Mesendoderm (in vitro differentiated cells): ENCODE measurements at regions not wholly inside any gene's neighbourhood (a gene's known extent, or its start where the extent isn't known, plus 50 kb on each side); places are given as distances from the start of the nearest gene placed in this dataset.

Experiments used
- DNase-seq: peaks from one replicate; pipeline ENCODE4 v3.0.0; 2013
- H2AK5ac ChIP-seq: 2 replicates; pipeline ENCODE4 v1.6.1; 2013; ENCODE audit warnings: low read length, inconsistent platforms
- H2BK120ac ChIP-seq: 2 replicates; pipeline ENCODE4 v1.6.1; 2013; ENCODE audit warnings: low read depth, mild to moderate bottlenecking, low read length, moderate library complexity, mixed read lengths
- H2BK15ac ChIP-seq: replicated peaks from 2 replicates; pipeline ENCODE4 v1.6.1; 2013; ENCODE audit warnings: low read depth, mild to moderate bottlenecking, moderate library complexity
- H2BK5ac ChIP-seq: 2 replicates; pipeline ENCODE4 v1.6.1; 2013; ENCODE audit warnings: low read length, inconsistent platforms
- H3K18ac ChIP-seq: 2 replicates; pipeline ENCODE4 v1.6.1; 2013; ENCODE audit warnings: mild to moderate bottlenecking, low read length, mixed read lengths
- H3K23ac ChIP-seq: one replicate; pipeline ENCODE4 v1.6.1; 2013; ENCODE audit warnings: low read length
- H3K27ac ChIP-seq: 2 replicates; pipeline ENCODE4 v1.5.1; 2013; ENCODE audit warnings: low read depth, mild to moderate bottlenecking, inconsistent platforms, low read length, moderate library complexity
- H3K27me3 ChIP-seq: 2 replicates; pipeline ENCODE4 v1.6.1; 2013; ENCODE audit warnings: low read length, control low read depth, mild to moderate bottlenecking, inconsistent platforms; ENCODE audit not compliant: insufficient read depth, poor library complexity
- H3K36me3 ChIP-seq: 2 replicates; pipeline ENCODE4 v1.6.1; 2013; ENCODE audit warnings: low read length, inconsistent platforms; ENCODE audit not compliant: control insufficient read depth, insufficient read depth
- H3K4ac ChIP-seq: one replicate; pipeline ENCODE4 v1.6.1; 2013; ENCODE audit warnings: low read depth, mild to moderate bottlenecking, low read length, moderate library complexity
- H3K4me1 ChIP-seq: 2 replicates; pipeline ENCODE4 v1.6.1; 2013; ENCODE audit warnings: low read depth, low read length, inconsistent platforms; ENCODE audit not compliant: control insufficient read depth
- H3K4me2 ChIP-seq: 2 replicates; pipeline ENCODE4 v1.6.1; 2013; ENCODE audit warnings: low read length
- H3K4me3 ChIP-seq: 2 replicates; pipeline ENCODE4 v1.5.1; 2013; ENCODE audit warnings: mild to moderate bottlenecking, low read length
- H3K56ac ChIP-seq: one replicate; pipeline ENCODE4 v1.6.1; 2013; ENCODE audit warnings: low read length
- H3K79me1 ChIP-seq: 2 replicates; pipeline ENCODE4 v1.6.1; 2013; ENCODE audit warnings: low read length, inconsistent platforms
- H3K79me2 ChIP-seq: 2 replicates; pipeline ENCODE4 v1.6.1; 2013; ENCODE audit warnings: mild to moderate bottlenecking, low read length; ENCODE audit not compliant: control insufficient read depth, insufficient read depth
- H3K9ac ChIP-seq: 2 replicates; pipeline ENCODE4 v1.6.1; 2013; ENCODE audit warnings: low read length, inconsistent platforms
- H4K5ac ChIP-seq: one replicate; pipeline ENCODE4 v1.6.1; 2013; ENCODE audit warnings: low read length
- H4K8ac ChIP-seq: one replicate; pipeline ENCODE4 v1.6.1; 2013; ENCODE audit warnings: low read depth, mild to moderate bottlenecking, control low read depth, low read length, moderate library complexity
- WGBS: extraction: QIAGEN DNeasy Blood & Tissue Kit; methylation state at CpG from one replicate; pipeline ENCODE4 v1.1.7; 2013; ENCODE audit warnings: low lambda C conversion rate, missing lambda C conversion rate; ENCODE audit not compliant: insufficient coverage; ENCODE audit errors: extremely low coverage; 5-methylcytosine and 5-hydroxymethylcytosine counted together

GRCh38 chr4:62256479-62256878 lies 1056.4 kb downstream of the ADGRL3 start:
- no peak overlapping the region for H3K4me3 ChIP-seq
- H2BK120ac ChIP-seq: no peak overlapping the region
- no peak overlapping the region for H2BK15ac ChIP-seq
- H3K56ac ChIP-seq: no peak overlapping the region
- no peak overlapping the region for H3K18ac ChIP-seq
- H2AK5ac ChIP-seq: no peak overlapping the region
- no peak overlapping the region for H4K8ac ChIP-seq
- no peaks in the 10 kb centered on the region for H3K36me3 ChIP-seq
- H3K9ac ChIP-seq: no peak overlapping the region
- no peaks in the 10 kb centered on the region for H3K27me3 ChIP-seq
- H2BK5ac ChIP-seq: no peak overlapping the region
- H3K4me2 ChIP-seq: no peak overlapping the region
- H3K4ac ChIP-seq: no peak overlapping the region
- H3K79me2 ChIP-seq: no peaks in the 10 kb centered on the region
- H3K4me1 ChIP-seq: no peaks in the 10 kb centered on the region
- no peak overlapping the region for H3K23ac ChIP-seq
- H3K27ac ChIP-seq: no peak overlapping the region
- DNase-seq: no peak
- H3K79me1 ChIP-seq: no peaks in the 10 kb centered on the region
- no peak overlapping the region for H4K5ac ChIP-seq

GRCh38 chr4:62252728-62253127 lies 1052.6 kb downstream of the ADGRL3 start:
- no peak overlapping the region for H4K5ac ChIP-seq
- DNase-seq: no peak
- no peak overlapping the region for H2AK5ac ChIP-seq
- no peaks in the 10 kb centered on the region for H3K4me1 ChIP-seq
- no peak overlapping the region for H4K8ac ChIP-seq
- H3K4me2 ChIP-seq: no peak overlapping the region
- no peak overlapping the region for H2BK120ac ChIP-seq
- H3K79me2 ChIP-seq: no peaks in the 10 kb centered on the region
- no peak overlapping the region for H3K18ac ChIP-seq
- no peak overlapping the region for H3K23ac ChIP-seq
- H3K27me3 ChIP-seq: no peaks in the 10 kb centered on the region
- H3K4me3 ChIP-seq: no peak overlapping the region
- H3K4ac ChIP-seq: no peak overlapping the region
- H3K27ac ChIP-seq: no peak overlapping the region
- no peak overlapping the region for H3K9ac ChIP-seq
- no CpG with 5 or more reads among the region's 1 CpG for WGBS
- H3K56ac ChIP-seq: no peak overlapping the region
- no peak overlapping the region for H2BK5ac ChIP-seq
- no peaks in the 10 kb centered on the region for H3K36me3 ChIP-seq
- no peak overlapping the region for H2BK15ac ChIP-seq
- no peaks in the 10 kb centered on the region for H3K79me1 ChIP-seq

GRCh38 chr4:62250100-62250499 lies 1050.0 kb downstream of the ADGRL3 start:
- H3K56ac ChIP-seq: no peak overlapping the region
- no peaks in the 10 kb centered on the region for H3K36me3 ChIP-seq
- H3K23ac ChIP-seq: no peak overlapping the region
- H3K4me1 ChIP-seq: no peaks in the 10 kb centered on the region
- H2BK120ac ChIP-seq: no peak overlapping the region
- H4K8ac ChIP-seq: no peak overlapping the region
- H3K4ac ChIP-seq: no peak overlapping the region
- H3K4me2 ChIP-seq: no peak overlapping the region
- WGBS: no CpG with 5 or more reads among the region's 5 CpGs
- no peak overlapping the region for H2BK15ac ChIP-seq
- H3K18ac ChIP-seq: no peak overlapping the region
- H4K5ac ChIP-seq: no peak overlapping the region
- no peak overlapping the region for H2BK5ac ChIP-seq
- H3K27ac ChIP-seq: no peak overlapping the region
- H3K79me2 ChIP-seq: no peaks in the 10 kb centered on the region
- no peak for DNase-seq
- H2AK5ac ChIP-seq: no peak overlapping the region
- H3K79me1 ChIP-seq: no peaks in the 10 kb centered on the region
- H3K4me3 ChIP-seq: no peak overlapping the region
- no peak overlapping the region for H3K9ac ChIP-seq
- no peaks in the 10 kb centered on the region for H3K27me3 ChIP-seq

GRCh38 chr4:62243895-62244294 lies 1043.8 kb downstream of the ADGRL3 start:
- DNase-seq: peak; percentile 12
- no CpG with 5 or more reads among the region's 1 CpG for WGBS
- H2AK5ac ChIP-seq: no peak overlapping the region
- no peaks in the 10 kb centered on the region for H3K36me3 ChIP-seq
- H3K27me3 ChIP-seq: no peaks in the 10 kb centered on the region
- H3K79me1 ChIP-seq: no peaks in the 10 kb centered on the region
- no peak overlapping the region for H3K56ac ChIP-seq
- H2BK5ac ChIP-seq: no peak overlapping the region
- H3K4me1 ChIP-seq: no peaks in the 10 kb centered on the region
- no peak overlapping the region for H3K4ac ChIP-seq
- no peak overlapping the region for H4K8ac ChIP-seq
- no peak overlapping the region for H3K4me2 ChIP-seq
- H3K79me2 ChIP-seq: no peaks in the 10 kb centered on the region
- H3K27ac ChIP-seq: no peak overlapping the region
- H3K4me3 ChIP-seq: no peak overlapping the region
- no peak overlapping the region for H2BK15ac ChIP-seq
- no peak overlapping the region for H4K5ac ChIP-seq
- H3K18ac ChIP-seq: no peak overlapping the region
- H3K9ac ChIP-seq: no peak overlapping the region
- no peak overlapping the region for H3K23ac ChIP-seq
- no peak overlapping the region for H2BK120ac ChIP-seq

- Histone ChIP-seq H3K18ac (no peak overlapping the region), H3K79me2 (no peaks in the 10 kb centered on the region), H3K4me2 (no peak overlapping the region), H3K4ac (peak overlapping the region; percentile 81), H2BK5ac (no peak overlapping the region), H3K36me3 (no peaks in the 10 kb centered on the region), H3K27ac (no peak overlapping the region), H3K27me3 (no peaks in the 10 kb centered on the region), H3K9ac (no peak overlapping the region), H3K4me3 (no peak overlapping the region), H4K5ac (no peak overlapping the region), H2BK120ac (no peak overlapping the region), H2AK5ac (no peak overlapping the region), H3K4me1 (no peaks in the 10 kb centered on the region), H4K8ac (no peak overlapping the region), H3K56ac (no peak overlapping the region), H2BK15ac (no peak overlapping the region), H3K79me1 (no peaks in the 10 kb centered on the region), H3K23ac (no peak overlapping the region)
- no peak for DNase-seq
- WGBS: no CpG with 5 or more reads among the region's 4 CpGs
Measured at GRCh38 chr4:62235911-62236310, 1035.8 kb downstream of the ADGRL3 start.

- no peak for DNase-seq
- no peak overlapping the region for H4K5ac ChIP-seq
- no peak overlapping the region for H4K8ac ChIP-seq
- no peak overlapping the region for H3K9ac ChIP-seq
- H3K36me3 ChIP-seq: no peaks in the 10 kb centered on the region
- no peak overlapping the region for H2BK120ac ChIP-seq
- no peak overlapping the region for H3K4me2 ChIP-seq
- H3K27ac ChIP-seq: no peak overlapping the region
- no peak overlapping the region for H3K4me3 ChIP-seq
- H3K27me3 ChIP-seq: no peaks in the 10 kb centered on the region
- no peaks in the 10 kb centered on the region for H3K4me1 ChIP-seq
- no peak overlapping the region for H3K4ac ChIP-seq
- no peaks in the 10 kb centered on the region for H3K79me2 ChIP-seq
- H3K18ac ChIP-seq: no peak overlapping the region
- H2BK5ac ChIP-seq: no peak overlapping the region
- no peak overlapping the region for H3K23ac ChIP-seq
- H2AK5ac ChIP-seq: no peak overlapping the region
- no CpG with 5 or more reads among the region's 3 CpGs for WGBS
- H3K56ac ChIP-seq: no peak overlapping the region
- no peak overlapping the region for H2BK15ac ChIP-seq
- no peaks in the 10 kb centered on the region for H3K79me1 ChIP-seq
Measured at GRCh38 chr4:62232814-62233213, 1032.7 kb downstream of the ADGRL3 start.
